Calu3 (cell line): ENCODE measurements at regions not wholly inside any gene's neighbourhood (a gene's known extent, or its start where the extent isn't known, plus 50 kb on each side); places are given as distances from the start of the nearest gene placed in this dataset.
A peak's percentile ranks its signal among the peaks of the same experiment; 100 is the strongest.
"Not testable (repeated sequence)": the region's sequence is repeated elsewhere in the genome, so short reads cannot be mapped to it uniquely, and the experiment has no call there.

Experiments
- BruUV-seq: library from RNA; stranded (reverse); fragments of 400-500 nt; replicated peaks from 2 replicates; lab custom pipeline; 2021; lab: Mats Ljungman, UMichigan
- CTCF ChIA-PET: fragments of 300-600 bp; sonication (Branson Sonifier 250); formaldehyde crosslinking; loops from one replicate; lab custom pipeline; 2022; ENCODE audit warnings: antibody characterized with exemption; lab: Charles Lee
- DNase-seq: peaks from one replicate; pipeline ENCODE4 v3.0.0; 2022
- H3K27ac Mint-ChIP-seq: one replicate; pipeline ENCODE4 v1.8.0; 2022; ENCODE audit warnings: mixed read lengths; ENCODE audit not compliant: unreplicated experiment
- H3K27me3 Mint-ChIP-seq: one replicate; pipeline ENCODE4 v1.8.0; 2022; ENCODE audit warnings: mixed read lengths; ENCODE audit not compliant: unreplicated experiment
- H3K36me3 Mint-ChIP-seq: one replicate; pipeline ENCODE4 v1.8.0; 2022; ENCODE audit warnings: mild to moderate bottlenecking, moderate library complexity, mixed read lengths; ENCODE audit not compliant: insufficient read depth, unreplicated experiment
- H3K4me1 Mint-ChIP-seq: one replicate; pipeline ENCODE4 v1.8.0; 2022; ENCODE audit warnings: mild to moderate bottlenecking, low read depth, mixed read lengths; ENCODE audit not compliant: unreplicated experiment
- H3K4me3 Mint-ChIP-seq: one replicate; pipeline ENCODE4 v1.8.0; 2022; ENCODE audit warnings: mild to moderate bottlenecking, low read depth, moderate library complexity, mixed read lengths; ENCODE audit not compliant: unreplicated experiment
- H3K9me3 Mint-ChIP-seq: one replicate; pipeline ENCODE4 v1.8.0; 2022; ENCODE audit warnings: low read depth, mixed read lengths; ENCODE audit not compliant: unreplicated experiment
- intact Hi-C: fragments of 100-400 bp; cut with micrococcal nuclease; formaldehyde crosslinking; loops from one replicate; pipeline ENCODE4 v1.10.0; 2022; ENCODE audit not compliant: unreplicated experiment
- TF ChIP-seq, protein P1 (sequence below): fragments of 200-600 bp; IDR thresholded peaks from one replicate; pipeline ENCODE4 v1.8.0; 2022; ENCODE audit warnings: antibody characterized with exemption; ENCODE audit not compliant: unreplicated experiment

DNA sequence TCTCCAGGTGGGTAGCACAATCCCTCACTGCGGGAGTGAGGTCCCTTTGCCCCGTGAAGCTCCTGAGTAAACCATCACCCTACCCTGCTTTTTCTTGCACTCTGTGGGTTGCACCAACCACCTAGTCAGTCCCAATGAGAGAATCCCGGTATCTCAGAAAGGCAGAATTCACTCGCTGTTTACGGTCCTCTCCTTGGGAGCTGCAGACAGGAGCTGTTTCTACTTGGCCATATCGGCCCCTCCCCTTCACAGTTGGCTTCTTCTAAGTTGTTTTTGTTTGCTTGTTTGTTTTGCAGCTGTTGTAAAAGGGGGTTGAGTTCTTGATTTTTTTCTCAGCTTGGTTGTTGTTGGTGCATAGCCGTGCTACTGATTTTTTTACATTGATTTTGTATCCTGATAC lies 237.0 kb upstream of the RASA1 start:
- intact Hi-C loops: no loop called here
- no peak overlapping the region for H3K27ac Mint-ChIP-seq
- TF ChIP-seq, protein P1, sequence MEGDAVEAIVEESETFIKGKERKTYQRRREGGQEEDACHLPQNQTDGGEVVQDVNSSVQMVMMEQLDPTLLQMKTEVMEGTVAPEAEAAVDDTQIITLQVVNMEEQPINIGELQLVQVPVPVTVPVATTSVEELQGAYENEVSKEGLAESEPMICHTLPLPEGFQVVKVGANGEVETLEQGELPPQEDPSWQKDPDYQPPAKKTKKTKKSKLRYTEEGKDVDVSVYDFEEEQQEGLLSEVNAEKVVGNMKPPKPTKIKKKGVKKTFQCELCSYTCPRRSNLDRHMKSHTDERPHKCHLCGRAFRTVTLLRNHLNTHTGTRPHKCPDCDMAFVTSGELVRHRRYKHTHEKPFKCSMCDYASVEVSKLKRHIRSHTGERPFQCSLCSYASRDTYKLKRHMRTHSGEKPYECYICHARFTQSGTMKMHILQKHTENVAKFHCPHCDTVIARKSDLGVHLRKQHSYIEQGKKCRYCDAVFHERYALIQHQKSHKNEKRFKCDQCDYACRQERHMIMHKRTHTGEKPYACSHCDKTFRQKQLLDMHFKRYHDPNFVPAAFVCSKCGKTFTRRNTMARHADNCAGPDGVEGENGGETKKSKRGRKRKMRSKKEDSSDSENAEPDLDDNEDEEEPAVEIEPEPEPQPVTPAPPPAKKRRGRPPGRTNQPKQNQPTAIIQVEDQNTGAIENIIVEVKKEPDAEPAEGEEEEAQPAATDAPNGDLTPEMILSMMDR: no peak
- no peak overlapping the region for H3K4me3 Mint-ChIP-seq
- no peaks in the 10 kb centered on the region for H3K4me1 Mint-ChIP-seq
- DNase-seq: no peak
- no peaks in the 10 kb centered on the region for H3K36me3 Mint-ChIP-seq
- CTCF ChIA-PET: interaction anchor here (1.2 kb wide), 1 partner anchor 367 kb away, joined by 3 read pairs; no protein-coding TSS in a partner anchor
- peaks cover 7% of the 10 kb centered on the region for H3K9me3 Mint-ChIP-seq
- H3K27me3 Mint-ChIP-seq: no peaks in the 10 kb centered on the region
- BruUV-seq: no TSS peak

DNA sequence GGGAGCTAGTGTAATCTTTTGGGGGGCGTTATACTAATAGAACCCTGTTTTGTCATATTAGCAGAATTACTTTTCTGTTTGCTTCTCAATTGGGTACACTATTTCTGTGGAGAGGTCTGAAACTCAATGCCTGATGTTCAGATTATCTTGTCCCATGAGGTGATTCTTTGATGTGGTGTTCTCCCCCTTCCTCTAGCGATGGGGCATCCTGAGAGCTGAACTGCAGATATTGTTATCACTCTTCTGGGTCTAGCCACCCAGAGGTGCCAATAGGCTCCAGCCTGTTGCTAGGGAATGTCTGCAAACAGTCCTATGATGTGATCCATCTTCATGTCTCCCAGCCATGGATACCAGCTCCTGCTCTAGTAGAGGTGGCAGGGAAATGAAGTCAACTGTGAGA lies 233.1 kb upstream of the RASA1 start:
- DNase-seq: no peak
- Mint-ChIP-seq H3K9me3 (peaks cover 4% of the 10 kb centered on the region), H3K4me1 (no peaks in the 10 kb centered on the region), H3K4me3 (no peak overlapping the region), H3K36me3 (no peaks in the 10 kb centered on the region), H3K27ac (no peak overlapping the region), H3K27me3 (no peaks in the 10 kb centered on the region)
- TF ChIP-seq, protein P1: no peak
- intact Hi-C loops: no loop called here
- BruUV-seq: no TSS peak
- CTCF ChIA-PET: interaction anchor here (0.8 kb wide), 1 partner anchor 80 kb away, joined by 3 read pairs; no protein-coding TSS in a partner anchor

DNA sequence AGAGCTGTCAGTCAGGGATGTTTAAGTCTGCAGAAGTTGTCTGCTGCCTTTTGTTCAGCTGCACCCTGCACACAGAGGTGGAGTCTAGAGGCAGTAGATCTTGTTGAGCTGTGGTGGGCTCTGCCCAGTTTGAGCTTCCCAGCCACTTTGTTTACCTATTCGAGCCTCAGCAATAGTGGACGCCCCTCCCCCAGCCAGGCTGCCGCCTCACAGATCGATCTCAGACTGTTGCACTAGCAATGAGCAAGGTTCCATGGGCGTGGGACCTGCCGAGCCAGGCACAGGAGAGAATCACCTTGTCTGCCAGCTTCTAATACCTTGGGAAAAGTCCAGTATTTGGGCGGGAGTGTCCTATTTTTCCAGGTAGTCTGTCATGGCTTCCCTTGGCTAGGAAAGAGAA lies 225.1 kb upstream of the RASA1 start:
- Mint-ChIP-seq H3K27ac (no peak overlapping the region), H3K9me3 (peaks cover 11% of the 10 kb centered on the region), H3K36me3 (no peaks in the 10 kb centered on the region), H3K4me1 (peaks cover 5% of the 10 kb centered on the region), H3K4me3 (no peak overlapping the region), H3K27me3 (no peaks in the 10 kb centered on the region)
- CTCF ChIA-PET: no interaction called here
- no peak for DNase-seq
- TF ChIP-seq, protein P1: no peak
- intact Hi-C loops: no loop called here
- BruUV-seq: no TSS peak

DNA sequence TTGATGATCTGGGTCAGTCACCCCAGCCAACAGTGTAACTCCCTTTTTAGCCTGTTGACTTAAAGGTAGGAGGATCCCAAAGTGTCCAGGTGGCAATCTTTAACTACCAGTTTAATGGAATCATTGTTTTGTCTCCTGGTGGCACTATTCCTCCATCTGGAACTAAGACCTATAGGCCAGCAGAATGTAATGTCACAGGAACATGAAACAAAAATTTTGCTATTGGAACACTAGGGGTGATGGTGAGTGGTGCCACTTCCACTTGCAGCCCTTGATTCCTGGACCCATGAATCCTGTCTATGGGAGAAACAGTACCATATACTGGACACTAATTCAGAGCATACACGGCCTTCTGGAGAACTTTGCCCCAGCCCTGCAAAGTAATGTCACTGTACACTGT lies 219.5 kb upstream of the RASA1 start:
- TF ChIP-seq, protein P1: peak; percentile 19
- CTCF ChIA-PET: no interaction called here
- H3K4me1 Mint-ChIP-seq: peaks cover 36% of the 10 kb centered on the region
- H3K36me3 Mint-ChIP-seq: peaks cover 13% of the 10 kb centered on the region
- no TSS peak for BruUV-seq
- intact Hi-C loops: loop anchor here (2.0 to 5.0 kb wide), 2 partner anchors 67 to 354 kb away; no protein-coding TSS in a partner anchor
- H3K9me3 Mint-ChIP-seq: peaks cover 8% of the 10 kb centered on the region
- peak; percentile 31 for DNase-seq
- H3K27ac Mint-ChIP-seq: peak overlapping the region; percentile 90
- H3K4me3 Mint-ChIP-seq: no peak overlapping the region
- H3K27me3 Mint-ChIP-seq: no peaks in the 10 kb centered on the region

DNA sequence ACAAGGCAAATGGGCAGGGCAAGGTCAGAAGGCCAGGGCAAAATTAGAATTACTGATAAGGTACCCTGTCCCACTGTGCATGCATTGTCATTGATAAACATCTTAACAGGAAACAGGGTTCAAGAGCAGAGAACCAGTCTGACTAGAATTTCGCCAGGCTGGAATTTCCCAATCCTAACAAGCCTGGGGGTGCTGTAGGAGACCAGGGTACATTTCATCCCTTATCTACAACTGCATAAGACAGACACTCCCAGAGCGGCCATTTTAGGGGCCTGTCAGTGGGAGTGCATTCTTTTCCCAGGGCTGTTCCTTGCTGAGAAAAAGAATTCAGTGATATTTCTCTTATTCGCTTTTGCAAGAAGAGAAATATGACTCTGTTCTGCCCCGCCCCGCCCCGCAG lies 218.7 kb upstream of the RASA1 start:
- Mint-ChIP-seq H3K4me1 (peaks cover 36% of the 10 kb centered on the region), H3K27ac (peak overlapping the region; percentile 90), H3K4me3 (peak overlapping the region; percentile 5), H3K36me3 (peaks cover 13% of the 10 kb centered on the region)
- H3K27me3 Mint-ChIP-seq, H3K9me3 Mint-ChIP-seq, CTCF ChIA-PET, BruUV-seq: not testable (repeated sequence)
- DNase-seq: peak; percentile 72
- intact Hi-C loops: loop anchor here (2.0 to 5.0 kb wide), 2 partner anchors 66 to 353 kb away; no protein-coding TSS in a partner anchor
